ENCODE measurements at regions not wholly inside any gene's neighbourhood (a gene's known extent, or its start where the extent isn't known, plus 50 kb on each side); places are given as distances from the start of the nearest gene placed in this dataset.

DNA sequence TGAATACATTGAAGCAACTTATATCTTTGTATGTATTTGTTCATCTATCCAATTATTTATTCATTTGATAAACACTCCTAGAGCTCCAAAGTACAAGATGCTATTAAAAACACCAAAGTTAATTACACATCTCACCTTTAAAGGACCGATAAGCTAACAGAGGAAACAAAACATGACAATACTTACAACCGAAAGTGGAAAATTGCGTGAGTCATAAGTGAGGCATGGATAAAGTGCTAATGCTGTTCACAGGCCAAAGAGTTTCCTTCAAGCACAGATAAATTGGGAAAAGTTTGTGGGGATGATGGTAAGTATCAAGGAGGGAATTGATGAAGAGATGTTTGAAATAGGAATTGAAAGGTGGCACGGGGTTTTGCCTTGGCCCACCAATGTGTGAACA, 172.8 kb upstream of the KITLG start:
- TF ChIP-seq POLR2A (IDR thresholded peaks at IDR 0.05) = no peak
- TF ChIP-seq, protein P1, sequence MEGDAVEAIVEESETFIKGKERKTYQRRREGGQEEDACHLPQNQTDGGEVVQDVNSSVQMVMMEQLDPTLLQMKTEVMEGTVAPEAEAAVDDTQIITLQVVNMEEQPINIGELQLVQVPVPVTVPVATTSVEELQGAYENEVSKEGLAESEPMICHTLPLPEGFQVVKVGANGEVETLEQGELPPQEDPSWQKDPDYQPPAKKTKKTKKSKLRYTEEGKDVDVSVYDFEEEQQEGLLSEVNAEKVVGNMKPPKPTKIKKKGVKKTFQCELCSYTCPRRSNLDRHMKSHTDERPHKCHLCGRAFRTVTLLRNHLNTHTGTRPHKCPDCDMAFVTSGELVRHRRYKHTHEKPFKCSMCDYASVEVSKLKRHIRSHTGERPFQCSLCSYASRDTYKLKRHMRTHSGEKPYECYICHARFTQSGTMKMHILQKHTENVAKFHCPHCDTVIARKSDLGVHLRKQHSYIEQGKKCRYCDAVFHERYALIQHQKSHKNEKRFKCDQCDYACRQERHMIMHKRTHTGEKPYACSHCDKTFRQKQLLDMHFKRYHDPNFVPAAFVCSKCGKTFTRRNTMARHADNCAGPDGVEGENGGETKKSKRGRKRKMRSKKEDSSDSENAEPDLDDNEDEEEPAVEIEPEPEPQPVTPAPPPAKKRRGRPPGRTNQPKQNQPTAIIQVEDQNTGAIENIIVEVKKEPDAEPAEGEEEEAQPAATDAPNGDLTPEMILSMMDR (IDR thresholded peaks at IDR 0.05) = no peak
- no peak for TF ChIP-seq EP300 (IDR thresholded peaks at IDR 0.05)

Measured in gastroesophageal sphincter (tissue), 3 donors.